GM12878 (cell line): ENCODE measurements at regions not wholly inside any gene's neighbourhood (a gene's known extent, or its start where the extent isn't known, plus 50 kb on each side); places are given as distances from the start of the nearest gene placed in this dataset.

Experiments
- CREB1 ChIP-seq: IDR thresholded peaks from 2 replicates; pipeline ENCODE4 v1.6.1; 2012; ENCODE audit warnings: low read depth, mild to moderate bottlenecking, inconsistent platforms
- CTCF ChIP-seq, 3 experiments: IDR thresholded peaks in 2 of 3; conservative IDR thresholded peaks in 1 of 3; 2 replicates each; pipeline ENCODE4 v1.5.1; 2011; ENCODE audit warnings: low read depth in 3 of 3, low read length in 3 of 3, mild to moderate bottlenecking in 3 of 3, control low read depth in 2 of 3, moderate library complexity in 2 of 3, inconsistent platforms in 1 of 3, mixed read lengths in 1 of 3; ENCODE audit not compliant: control insufficient read depth in 2 of 3, insufficient read depth in 1 of 3; ENCODE audit errors: extremely low read depth in 1 of 3
- E4F1 ChIP-seq: fragments of 450-650 bp; IDR thresholded peaks from 2 replicates; pipeline ENCODE4 v1.6.1; 2018; ENCODE audit warnings: borderline replicate concordance, mild to moderate bottlenecking; ENCODE audit not compliant: partially characterized antibody
- EP300 ChIP-seq, 2 experiments: fragments of 150-350 bp in 1 of 2; IDR thresholded peaks; 2 replicates each; pipeline ENCODE4 v1.6.1; 2011 to 2012; ENCODE audit warnings: low read depth in 2 of 2, low read length in 2 of 2, borderline replicate concordance in 1 of 2, improper control_type of control experiment in 1 of 2, inconsistent platforms in 1 of 2; ENCODE audit not compliant: control insufficient read depth in 1 of 2
- MLLT1 ChIP-seq: fragments of 450-650 bp; IDR thresholded peaks from 2 replicates; pipeline ENCODE4 v1.6.1; 2016; ENCODE audit warnings: mild to moderate bottlenecking
- USF1 ChIP-seq: IDR thresholded peaks from 2 replicates; pipeline ENCODE4 v1.6.1; 2011; ENCODE audit warnings: borderline replicate concordance, low read depth, mild to moderate bottlenecking, moderate library complexity, mixed read lengths, low read length; ENCODE audit not compliant: insufficient read depth; ENCODE audit errors: extremely low read length
- YBX1 ChIP-seq: fragments of 450-650 bp; IDR thresholded peaks from 2 replicates; pipeline ENCODE4 v1.6.1; 2016; ENCODE audit warnings: antibody characterized with exemption

GRCh38 chr6:170181338-170181690 lies 109.6 kb downstream of the DLL1 start:
- TF ChIP-seq CTCF (IDR thresholded peaks at IDR 0.05 in 2 of 3, conservative IDR thresholded peaks at IDR 0.05 in 1 of 3; ENCODE audit: control insufficient read depth in 2 of 3, extremely low read depth in 1 of 3, insufficient read depth in 1 of 3, low read depth in 3 of 3, low read length in 3 of 3) (no peak), MLLT1 (no peak), USF1 (no peak), CREB1 (no peak), YBX1 (no peak), E4F1 (no peak), EP300 (IDR thresholded peaks at IDR 0.05; ENCODE audit: borderline replicate concordance in 1 of 2, control insufficient read depth in 1 of 2, low read depth in 2 of 2, low read length in 2 of 2) (no peak)
